GM23338 (cell line): ENCODE measurements at regions not wholly inside any gene's neighbourhood (a gene's known extent, or its start where the extent isn't known, plus 50 kb on each side); places are given as distances from the start of the nearest gene placed in this dataset.

Source experiments
- ATAC-seq: fragments of 200-7000 bp; cut with Tn5 transposase; 3 replicates; pipeline ENCODE4 v1.9.1; 2020
- DNase-seq: peaks from one replicate; pipeline ENCODE4 v3.0.0-alpha.2; 2015; ENCODE audit warnings: low spot score
- H2AFZ ChIP-seq: fragments of 200-600 bp; sonication (generic); 2 replicates; pipeline ENCODE4 v1.8.0; 2016; ENCODE audit warnings: antibody characterized with exemption, mild to moderate bottlenecking, moderate library complexity
- H3F3A ChIP-seq: fragments of 200-600 bp; sonication (generic); replicated peaks from 2 replicates; pipeline ENCODE4 v1.8.0; 2017; ENCODE audit warnings: antibody characterized with exemption, mixed run types, low read depth
- H3K27ac ChIP-seq: fragments of 200-600 bp; sonication (generic); 2 replicates; pipeline ENCODE4 v1.6.1; 2016; ENCODE audit warnings: low read depth
- H3K27me3 ChIP-seq: fragments of 200-600 bp; sonication (generic); 2 replicates; pipeline ENCODE4 v1.8.0; 2016; ENCODE audit warnings: mild to moderate bottlenecking, mixed run types, moderate library complexity; ENCODE audit not compliant: insufficient read depth
- H3K36me3 ChIP-seq: fragments of 200-600 bp; sonication (generic); 2 replicates; pipeline ENCODE4 v1.8.0; 2016; ENCODE audit warnings: mild to moderate bottlenecking; ENCODE audit not compliant: insufficient read depth
- H3K4me1 ChIP-seq: fragments of 200-600 bp; sonication (generic); 2 replicates; pipeline ENCODE4 v1.8.0; 2016; ENCODE audit warnings: mild to moderate bottlenecking, moderate library complexity; ENCODE audit not compliant: insufficient read depth
- H3K4me2 ChIP-seq: fragments of 200-600 bp; sonication (generic); 2 replicates; pipeline ENCODE4 v1.7.1; 2017; ENCODE audit warnings: mixed run types
- H3K4me3 ChIP-seq: fragments of 200-600 bp; sonication (generic); 2 replicates; pipeline ENCODE4 v1.6.1; 2016; ENCODE audit warnings: mixed run types
- H3K79me2 ChIP-seq: fragments of 200-600 bp; sonication (generic); replicated peaks from 2 replicates; pipeline ENCODE4 v1.8.0; 2017; ENCODE audit warnings: mild to moderate bottlenecking; ENCODE audit not compliant: insufficient read depth
- H3K9me2 ChIP-seq: fragments of 200-600 bp; sonication (generic); 2 replicates; pipeline ENCODE4 v1.8.0; 2017; ENCODE audit not compliant: insufficient read depth
- H4K20me1 ChIP-seq: fragments of 200-600 bp; sonication (generic); replicated peaks from 2 replicates; pipeline ENCODE4 v1.8.0; 2017; ENCODE audit warnings: mild to moderate bottlenecking; ENCODE audit not compliant: insufficient read depth
- H3K27ac Mint-ChIP-seq: 2 replicates; pipeline ENCODE4 v1.8.0; 2020; ENCODE audit warnings: inconsistent platforms, mild to moderate bottlenecking, moderate library complexity, mixed read lengths
- H3K27me3 Mint-ChIP-seq: 3 replicates; pipeline ENCODE4 v1.8.0; 2022; ENCODE audit warnings: low read depth, mild to moderate bottlenecking, moderate library complexity, mixed read lengths, inconsistent platforms; ENCODE audit not compliant: insufficient read depth, poor library complexity
- H3K36me3 Mint-ChIP-seq: 3 replicates; pipeline ENCODE4 v1.8.0; 2021; ENCODE audit warnings: low read depth, mild to moderate bottlenecking, inconsistent platforms, moderate library complexity, mixed read lengths
- H3K4me1 Mint-ChIP-seq: 3 replicates; pipeline ENCODE4 v1.8.0; 2020; ENCODE audit warnings: mild to moderate bottlenecking, inconsistent platforms, mixed read lengths
- H3K4me3 Mint-ChIP-seq: 3 replicates; pipeline ENCODE4 v1.8.0; 2021; ENCODE audit warnings: moderate library complexity, mild to moderate bottlenecking, inconsistent platforms, mixed read lengths
- H3K9me3 Mint-ChIP-seq: 3 replicates; pipeline ENCODE4 v1.8.0; 2020; ENCODE audit warnings: moderate library complexity, mild to moderate bottlenecking, inconsistent platforms, mixed read lengths
- CTCF ChIP-seq, 2 experiments: fragments of 200-600 bp in 1 of 2; sonication (generic) in 1 of 2; conservative IDR thresholded peaks; 2 replicates each; pipeline versions ENCODE4 v1.5.1 to v1.6.1; 2016 to 2017; ENCODE audit warnings: antibody characterized with exemption in 2 of 2, low read depth in 2 of 2, mild to moderate bottlenecking in 2 of 2, moderate library complexity in 1 of 2
- ETS1 ChIP-seq: IDR thresholded peaks from 2 replicates; pipeline ENCODE4 v1.6.1; 2016; ENCODE audit warnings: antibody characterized with exemption
- EZH2 ChIP-seq: fragments of 200-600 bp; sonication (generic); IDR thresholded peaks from one replicate; pipeline ENCODE4 v1.8.0; 2017; ENCODE audit warnings: antibody characterized with exemption, mild to moderate bottlenecking, low read depth; ENCODE audit not compliant: unreplicated experiment
- EZH2phosphoT487 ChIP-seq: fragments of 200-600 bp; sonication (generic); IDR thresholded peaks from one replicate; pipeline ENCODE4 v1.8.1; 2018; ENCODE audit warnings: antibody characterized with exemption; ENCODE audit not compliant: unreplicated experiment
- JUNB ChIP-seq: IDR thresholded peaks from one replicate; pipeline ENCODE4 v1.6.1; 2016; ENCODE audit warnings: antibody characterized with exemption; ENCODE audit not compliant: unreplicated experiment
- NANOG ChIP-seq: IDR thresholded peaks from 2 replicates; pipeline ENCODE4 v1.6.1; 2016; ENCODE audit warnings: antibody characterized with exemption, borderline replicate concordance
- POLR2AphosphoS5 ChIP-seq: IDR thresholded peaks from 2 replicates; pipeline ENCODE4 v1.6.1; 2016; ENCODE audit warnings: antibody characterized with exemption, low read depth
- REST ChIP-seq: IDR thresholded peaks from one replicate; pipeline ENCODE4 v1.6.1; 2018; ENCODE audit warnings: antibody characterized with exemption; ENCODE audit not compliant: unreplicated experiment
- STAT1 ChIP-seq: IDR thresholded peaks from one replicate; pipeline ENCODE4 v1.6.1; 2016; ENCODE audit warnings: antibody characterized with exemption; ENCODE audit not compliant: unreplicated experiment
- ZNF114 ChIP-seq: fragments of 250-450 bp; sonication (Bioruptor Pico); IDR thresholded peaks from 2 replicates; pipeline ENCODE4 v1.5.0; 2020; ENCODE audit warnings: mild to moderate bottlenecking, moderate library complexity
- ZNF331 ChIP-seq: fragments of 250-450 bp; sonication (Bioruptor Pico); IDR thresholded peaks from 2 replicates; pipeline ENCODE4 v1.5.0; 2020; ENCODE audit warnings: low read depth, mild to moderate bottlenecking, moderate library complexity
- ZNF462 ChIP-seq: fragments of 250-450 bp; sonication (Bioruptor Pico); IDR thresholded peaks from 2 replicates; pipeline ENCODE4 v1.5.0; 2020; ENCODE audit warnings: mild to moderate bottlenecking, moderate library complexity

- H2AFZ ChIP-seq: no peak overlapping the region
- Mint-ChIP-seq H3K4me3 (no peak overlapping the region), H3K27ac (no peak overlapping the region), H3K9me3 (no peaks in the 10 kb centered on the region; the same call in 2 of the 3 replicates), H3K36me3 (no peaks in the 10 kb centered on the region), H3K27me3 (no peaks in the 10 kb centered on the region), H3K4me1 (no peaks in the 10 kb centered on the region)
- no peak overlapping the region for H3K27ac ChIP-seq
- H4K20me1 ChIP-seq: no peaks in the 10 kb centered on the region
- no peaks in the 10 kb centered on the region for H3K79me2 ChIP-seq
- H3K9me2 ChIP-seq: no peaks in the 10 kb centered on the region
- ATAC-seq: no peak
- H3K4me3 ChIP-seq: no peak overlapping the region
- no peaks in the 10 kb centered on the region for H3K4me1 ChIP-seq
- H3K4me2 ChIP-seq: no peak overlapping the region
- H3K27me3 ChIP-seq: no peaks in the 10 kb centered on the region
- DNase-seq: no peak
- TF ChIP-seq ZNF462 (CRISPR knock-in tag) (no peak), ZNF114 (CRISPR knock-in tag) (no peak), NANOG (no peak), ETS1 (no peak), JUNB (no peak), REST (no peak), EZH2 (no peak), STAT1 (no peak), POLR2AphosphoS5 (no peak), CTCF (conservative IDR thresholded peaks at IDR 0.05; ENCODE audit: low read depth in 2 of 2) (no peak), EZH2phosphoT487 (no peak), ZNF331 (CRISPR knock-in tag) (no peak)
- no peaks in the 10 kb centered on the region for H3F3A ChIP-seq
- H3K36me3 ChIP-seq: no peaks in the 10 kb centered on the region
Measured at GRCh38 chr3:89570465-89570864, 463.0 kb downstream of the EPHA3 start.
